ENCODE measurements at regions not wholly inside any gene's neighbourhood (a gene's known extent, or its start where the extent isn't known, plus 50 kb on each side); places are given as distances from the start of the nearest gene placed in this dataset.

DNA sequence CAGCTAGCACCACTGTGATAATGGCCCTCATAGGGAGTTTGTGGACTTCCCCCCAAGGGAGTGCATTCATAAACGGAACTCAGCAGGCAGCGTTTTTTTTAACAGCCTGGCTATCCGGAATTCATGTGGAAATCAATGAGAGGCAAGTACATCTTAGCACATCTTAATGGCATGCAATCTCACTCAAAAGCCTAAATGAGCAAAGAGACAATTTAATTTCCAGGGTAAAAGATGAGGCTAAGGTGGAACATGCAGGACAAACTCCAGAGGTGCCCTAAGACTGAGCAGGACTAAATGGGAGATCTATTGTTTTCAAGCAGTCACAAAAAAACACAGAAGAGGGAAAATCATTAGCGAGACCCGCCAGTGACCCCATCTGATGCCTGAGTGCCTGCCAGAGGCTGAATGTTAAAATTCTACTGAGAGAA lies 243.5 kb upstream of the KCNIP4 start (continued):
- TF ChIP-seq, protein P1, sequence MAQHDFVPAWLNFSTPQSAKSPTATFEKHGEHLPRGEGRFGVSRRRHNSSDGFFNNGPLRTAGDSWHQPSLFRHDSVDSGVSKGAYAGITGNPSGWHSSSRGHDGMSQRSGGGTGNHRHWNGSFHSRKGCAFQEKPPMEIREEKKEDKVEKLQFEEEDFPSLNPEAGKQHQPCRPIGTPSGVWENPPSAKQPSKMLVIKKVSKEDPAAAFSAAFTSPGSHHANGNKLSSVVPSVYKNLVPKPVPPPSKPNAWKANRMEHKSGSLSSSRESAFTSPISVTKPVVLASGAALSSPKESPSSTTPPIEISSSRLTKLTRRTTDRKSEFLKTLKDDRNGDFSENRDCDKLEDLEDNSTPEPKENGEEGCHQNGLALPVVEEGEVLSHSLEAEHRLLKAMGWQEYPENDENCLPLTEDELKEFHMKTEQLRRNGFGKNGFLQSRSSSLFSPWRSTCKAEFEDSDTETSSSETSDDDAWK (CRISPR knock-in tag; IDR thresholded peaks at IDR 0.05), result no peak
- no peak for TF ChIP-seq ZNF546 (CRISPR knock-in tag; conservative IDR thresholded peaks at IDR 0.05)
- TF ChIP-seq, protein P2, sequence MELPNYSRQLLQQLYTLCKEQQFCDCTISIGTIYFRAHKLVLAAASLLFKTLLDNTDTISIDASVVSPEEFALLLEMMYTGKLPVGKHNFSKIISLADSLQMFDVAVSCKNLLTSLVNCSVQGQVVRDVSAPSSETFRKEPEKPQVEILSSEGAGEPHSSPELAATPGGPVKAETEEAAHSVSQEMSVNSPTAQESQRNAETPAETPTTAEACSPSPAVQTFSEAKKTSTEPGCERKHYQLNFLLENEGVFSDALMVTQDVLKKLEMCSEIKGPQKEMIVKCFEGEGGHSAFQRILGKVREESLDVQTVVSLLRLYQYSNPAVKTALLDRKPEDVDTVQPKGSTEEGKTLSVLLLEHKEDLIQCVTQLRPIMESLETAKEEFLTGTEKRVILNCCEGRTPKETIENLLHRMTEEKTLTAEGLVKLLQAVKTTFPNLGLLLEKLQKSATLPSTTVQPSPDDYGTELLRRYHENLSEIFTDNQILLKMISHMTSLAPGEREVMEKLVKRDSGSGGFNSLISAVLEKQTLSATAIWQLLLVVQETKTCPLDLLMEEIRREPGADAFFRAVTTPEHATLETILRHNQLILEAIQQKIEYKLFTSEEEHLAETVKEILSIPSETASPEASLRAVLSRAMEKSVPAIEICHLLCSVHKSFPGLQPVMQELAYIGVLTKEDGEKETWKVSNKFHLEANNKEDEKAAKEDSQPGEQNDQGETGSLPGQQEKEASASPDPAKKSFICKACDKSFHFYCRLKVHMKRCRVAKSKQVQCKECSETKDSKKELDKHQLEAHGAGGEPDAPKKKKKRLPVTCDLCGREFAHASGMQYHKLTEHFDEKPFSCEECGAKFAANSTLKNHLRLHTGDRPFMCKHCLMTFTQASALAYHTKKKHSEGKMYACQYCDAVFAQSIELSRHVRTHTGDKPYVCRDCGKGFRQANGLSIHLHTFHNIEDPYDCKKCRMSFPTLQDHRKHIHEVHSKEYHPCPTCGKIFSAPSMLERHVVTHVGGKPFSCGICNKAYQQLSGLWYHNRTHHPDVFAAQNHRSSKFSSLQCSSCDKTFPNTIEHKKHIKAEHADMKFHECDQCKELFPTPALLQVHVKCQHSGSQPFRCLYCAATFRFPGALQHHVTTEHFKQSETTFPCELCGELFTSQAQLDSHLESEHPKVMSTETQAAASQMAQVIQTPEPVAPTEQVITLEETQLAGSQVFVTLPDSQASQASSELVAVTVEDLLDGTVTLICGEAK (IDR thresholded peaks at IDR 0.05), result no peak
- TF ChIP-seq, protein P2 (CRISPR knock-in tag; IDR thresholded peaks at IDR 0.05), result no peak
- no peak for TF ChIP-seq IRF2 (CRISPR knock-in tag; IDR thresholded peaks at IDR 0.05)
- TF ChIP-seq, protein P3, sequence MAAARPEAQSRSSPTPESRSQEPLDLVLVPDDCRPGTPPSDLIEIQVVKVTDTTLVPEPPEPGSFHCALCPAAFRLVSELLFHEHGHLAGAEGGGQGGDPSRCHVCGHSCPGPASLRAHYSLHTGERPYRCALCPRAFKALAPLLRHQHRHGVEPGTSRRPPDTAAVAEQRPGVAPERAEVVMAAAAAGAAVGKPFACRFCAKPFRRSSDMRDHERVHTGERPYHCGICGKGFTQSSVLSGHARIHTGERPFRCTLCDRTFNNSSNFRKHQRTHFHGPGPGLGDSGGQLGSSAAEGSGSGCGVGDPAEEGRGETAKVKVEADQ (CRISPR knock-in tag; IDR thresholded peaks at IDR 0.05; ENCODE audit: borderline replicate concordance), result no peak
- no peak for TF ChIP-seq HNRNPH1 (optimal IDR thresholded peaks at IDR 0.05; ENCODE audit: low read depth, low read length)
